ENCODE measurements at regions not wholly inside any gene's neighbourhood (a gene's known extent, or its start where the extent isn't known, plus 50 kb on each side); places are given as distances from the start of the nearest gene placed in this dataset.

GRCh38 chr1:2952992-2953391 is 68.3 kb upstream of the ACTRT2 start:
- TF ChIP-seq CTCF (IDR thresholded peaks at IDR 0.05) (no peak), POLR2A (IDR thresholded peaks at IDR 0.05) (no peak)
